B cell (primary cell): ENCODE measurements at regions not wholly inside any gene's neighbourhood (a gene's known extent, or its start where the extent isn't known, plus 50 kb on each side); places are given as distances from the start of the nearest gene placed in this dataset.

Experiments used
- ATAC-seq: fragments of 200-7000 bp; cut with Tn5 transposase; one replicate; pipeline ENCODE4 v1.10.0; 2021; ENCODE audit warnings: low read depth, mild to moderate bottlenecking, moderate number of reproducible peaks, moderate library complexity
- CTCF ChIA-PET: fragments of 350-600 bp; sonication (Branson Sonifier 250); formaldehyde crosslinking; loops from one replicate; lab custom pipeline; 2021; ENCODE audit warnings: antibody characterized with exemption, inconsistent platforms; lab: Charles Lee
- POLR2A ChIA-PET: fragments of 350-600 bp; sonication (Branson Sonifier 250); formaldehyde crosslinking; loops from one replicate; lab custom pipeline; 2021; ENCODE audit warnings: antibody characterized with exemption; lab: Charles Lee
- DNase-seq: peaks from one replicate; pipeline ENCODE4 v3.0.0; 2013
- H2AFZ ChIP-seq: 2 replicates; pipeline ENCODE4 v1.6.1; 2012; ENCODE audit warnings: mild to moderate bottlenecking, low read depth, low read length; ENCODE audit not compliant: insufficient read depth, poor library complexity, severe bottlenecking
- H3K27ac ChIP-seq, 2 donors: 1 replicate in 1 of 2; 2 replicates in 1 of 2; pipeline ENCODE4 v1.5.1; 2012 to 2013; ENCODE audit warnings: low read length in 2 of 2, mild to moderate bottlenecking in 2 of 2, moderate library complexity in 1 of 2
- H3K27me3 ChIP-seq, 4 experiments: fragments of 200-600 bp in 1 of 4; sonication (generic) in 1 of 4; replicated peaks in 1 of 4; 1 replicate in 2 of 4; 2 replicates in 2 of 4; pipeline versions ENCODE4 v1.6.1 to v1.7.0; 2013 to 2016; ENCODE audit warnings: low read length in 3 of 4, mild to moderate bottlenecking in 2 of 4, mixed read lengths in 1 of 4, moderate library complexity in 1 of 4; ENCODE audit not compliant: insufficient read depth in 4 of 4, control insufficient read depth in 3 of 4; ENCODE audit errors: control extremely low read depth in 1 of 4
- H3K36me3 ChIP-seq, 2 experiments: replicated peaks in 1 of 2; 1 replicate in 1 of 2; 2 replicates in 1 of 2; pipeline versions ENCODE4 v1.6.1 to v1.7.1; 2013; ENCODE audit warnings: low read length in 1 of 2; ENCODE audit not compliant: insufficient read depth in 2 of 2, control insufficient read depth in 1 of 2; ENCODE audit errors: control extremely low read depth in 1 of 2, extremely low read depth in 1 of 2
- H3K4me1 ChIP-seq, 2 donors: fragments of 200-600 bp in 1 of 2; sonication (generic) in 1 of 2; 1 replicate in 1 of 2; 2 replicates in 1 of 2; pipeline versions ENCODE4 v1.5.1 to v1.6.1; 2013 to 2017; ENCODE audit warnings: low read length in 2 of 2; ENCODE audit not compliant: control insufficient read depth in 2 of 2, insufficient read depth in 2 of 2
- H3K4me2 ChIP-seq: replicated peaks from 2 replicates; pipeline ENCODE3; 2012; ENCODE audit warnings: mild to moderate bottlenecking, low read depth, low read length; ENCODE audit not compliant: poor library complexity, severe bottlenecking
- H3K4me3 ChIP-seq, 5 experiments: fragments of 200-600 bp in 1 of 5; sonication (generic) in 1 of 5; 1 replicate in 3 of 5; 2 replicates in 2 of 5; pipeline versions ENCODE4 v1.5.1 to v1.7.0; 2011 to 2016; ENCODE audit warnings: low read length in 4 of 5, mild to moderate bottlenecking in 4 of 5, low read depth in 2 of 5, control low read depth in 1 of 5, moderate library complexity in 1 of 5; ENCODE audit not compliant: insufficient read depth in 1 of 5; ENCODE audit errors: control extremely low read depth in 1 of 5, extremely low read depth in 1 of 5
- H3K79me2 ChIP-seq: fragments of 200-600 bp; sonication (generic); one replicate; pipeline ENCODE4 v1.6.0; 2016; ENCODE audit warnings: low read length; ENCODE audit not compliant: control insufficient read depth, insufficient read depth
- H3K9ac ChIP-seq: fragments of 200-600 bp; sonication (generic); 2 replicates; pipeline ENCODE4 v1.6.1; 2017; ENCODE audit warnings: mild to moderate bottlenecking, low read length, moderate library complexity
- H3K9me3 ChIP-seq, 3 donors: one replicate each; pipeline versions ENCODE4 v1.6.1 to v1.7.1; 2013; ENCODE audit warnings: low read length in 2 of 3; ENCODE audit not compliant: control insufficient read depth in 2 of 3, insufficient read depth in 1 of 3; ENCODE audit errors: control extremely low read depth in 1 of 3
- H4K20me1 ChIP-seq: 2 replicates; pipeline ENCODE4 v1.6.0; 2012; ENCODE audit warnings: mild to moderate bottlenecking, low read length; ENCODE audit not compliant: insufficient read depth, control insufficient read depth, poor library complexity, severe bottlenecking
- H3K27ac Mint-ChIP-seq: one replicate; pipeline ENCODE4 v1.8.0; 2021; ENCODE audit warnings: mixed read lengths
- H3K27me3 Mint-ChIP-seq: one replicate; pipeline ENCODE4 v1.8.0; 2021; ENCODE audit warnings: mixed read lengths
- H3K4me1 Mint-ChIP-seq: one replicate; pipeline ENCODE4 v1.8.0; 2021; ENCODE audit warnings: mixed read lengths
- H3K4me3 Mint-ChIP-seq: one replicate; pipeline ENCODE4 v1.8.0; 2021; ENCODE audit warnings: mixed read lengths
- H3K9me3 Mint-ChIP-seq: one replicate; pipeline ENCODE4 v1.8.0; 2022; ENCODE audit warnings: mixed read lengths; ENCODE audit not compliant: insufficient read depth
- EZH2 ChIP-seq: IDR thresholded peaks from 2 replicates; pipeline ENCODE4 v1.6.1; 2012; ENCODE audit warnings: borderline replicate concordance, low read depth, mild to moderate bottlenecking, moderate library complexity, low read length; ENCODE audit not compliant: insufficient read depth, poor library complexity, severe bottlenecking
- WGBS: methylation state at CpG from one replicate; pipeline ENCODE4 v1.1.5; 2013; ENCODE audit warnings: missing lambda C conversion rate; ENCODE audit not compliant: insufficient coverage; 5-methylcytosine and 5-hydroxymethylcytosine counted together
- intact Hi-C: fragments of 100-400 bp; cut with micrococcal nuclease; formaldehyde crosslinking; loops from one replicate; pipeline ENCODE4 v1.10.0; 2022
- TF ChIP-seq, protein P1 (sequence below): fragments of 200-600 bp; IDR thresholded peaks from one replicate; pipeline ENCODE4 v1.8.0; 2022; ENCODE audit warnings: antibody characterized with exemption, mild to moderate bottlenecking

DNA sequence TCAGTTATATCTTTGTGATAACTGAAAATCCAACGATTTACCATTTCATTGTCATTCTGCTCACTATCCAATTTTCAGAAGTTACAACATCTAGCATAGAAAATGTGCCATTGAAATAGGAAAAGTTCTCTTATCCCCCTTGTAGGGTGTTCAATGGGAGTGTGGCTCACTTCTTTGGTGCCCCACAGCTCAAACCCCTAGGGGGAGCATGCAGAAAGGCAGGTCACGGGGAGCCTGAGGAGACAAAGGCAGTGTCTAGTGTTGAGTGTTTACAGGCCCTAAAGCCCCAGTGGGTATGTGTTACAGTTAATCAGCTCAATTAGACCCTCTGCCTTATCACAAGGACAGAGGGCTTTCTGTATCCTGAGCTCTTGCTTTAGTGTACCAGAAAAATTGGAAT lies 243.4 kb upstream of the GRID2 start:
- POLR2A ChIA-PET = no interaction called here
- WGBS = 100% methylated on average over 1 of the region's 2 CpGs

GRCh38 chr4:92064574-92064973 lies 239.2 kb upstream of the GRID2 start:
- H3K4me2 ChIP-seq = no peak overlapping the region
- ATAC-seq (no peak), DNase-seq (no peak)
- intact Hi-C loops = no loop called here
- H3K4me1 ChIP-seq = no peaks in the 10 kb centered on the region
- Mint-ChIP-seq H3K4me1 (no peaks in the 10 kb centered on the region), H3K4me3 (no peak overlapping the region), H3K9me3 (no peaks in the 10 kb centered on the region), H3K27me3 (no peaks in the 10 kb centered on the region), H3K27ac (no peak overlapping the region)
- H3K9me3 ChIP-seq = no peaks in the 10 kb centered on the region
- 89% methylated on average over 4 of the region's 4 CpGs for WGBS
- H3K79me2 ChIP-seq = no peaks in the 10 kb centered on the region
- no peak overlapping the region for H3K27ac ChIP-seq
- H3K27me3 ChIP-seq = no peaks in the 10 kb centered on the region
- H3K36me3 ChIP-seq = no peaks in the 10 kb centered on the region
- ChIA-PET CTCF (no interaction called here), POLR2A (no interaction called here)
- no peak overlapping the region for H3K9ac ChIP-seq
- H2AFZ ChIP-seq = no peak overlapping the region
- TF ChIP-seq, protein P1, sequence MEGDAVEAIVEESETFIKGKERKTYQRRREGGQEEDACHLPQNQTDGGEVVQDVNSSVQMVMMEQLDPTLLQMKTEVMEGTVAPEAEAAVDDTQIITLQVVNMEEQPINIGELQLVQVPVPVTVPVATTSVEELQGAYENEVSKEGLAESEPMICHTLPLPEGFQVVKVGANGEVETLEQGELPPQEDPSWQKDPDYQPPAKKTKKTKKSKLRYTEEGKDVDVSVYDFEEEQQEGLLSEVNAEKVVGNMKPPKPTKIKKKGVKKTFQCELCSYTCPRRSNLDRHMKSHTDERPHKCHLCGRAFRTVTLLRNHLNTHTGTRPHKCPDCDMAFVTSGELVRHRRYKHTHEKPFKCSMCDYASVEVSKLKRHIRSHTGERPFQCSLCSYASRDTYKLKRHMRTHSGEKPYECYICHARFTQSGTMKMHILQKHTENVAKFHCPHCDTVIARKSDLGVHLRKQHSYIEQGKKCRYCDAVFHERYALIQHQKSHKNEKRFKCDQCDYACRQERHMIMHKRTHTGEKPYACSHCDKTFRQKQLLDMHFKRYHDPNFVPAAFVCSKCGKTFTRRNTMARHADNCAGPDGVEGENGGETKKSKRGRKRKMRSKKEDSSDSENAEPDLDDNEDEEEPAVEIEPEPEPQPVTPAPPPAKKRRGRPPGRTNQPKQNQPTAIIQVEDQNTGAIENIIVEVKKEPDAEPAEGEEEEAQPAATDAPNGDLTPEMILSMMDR = no peak
- TF ChIP-seq EZH2 = no peak
- no peaks in the 10 kb centered on the region for H4K20me1 ChIP-seq
- no peak overlapping the region for H3K4me3 ChIP-seq

More for the DNA sequence above, 243.4 kb upstream of the GRID2 start:
- intact Hi-C loops = no loop called here
- H4K20me1 ChIP-seq = no peaks in the 10 kb centered on the region
- no peak overlapping the region for H3K27ac ChIP-seq
- H3K9me3 ChIP-seq = no peaks in the 10 kb centered on the region
- H3K27ac Mint-ChIP-seq = no peak overlapping the region
- no peak for ATAC-seq
- H3K4me3 ChIP-seq = no peak overlapping the region
- no peaks in the 10 kb centered on the region for H3K36me3 ChIP-seq
- no peak overlapping the region for H3K4me3 Mint-ChIP-seq
- H3K9me3 Mint-ChIP-seq = peaks cover 10% of the 10 kb centered on the region
- no peaks in the 10 kb centered on the region for H3K79me2 ChIP-seq
- H3K27me3 Mint-ChIP-seq = no peaks in the 10 kb centered on the region
- H2AFZ ChIP-seq = no peak overlapping the region
- DNase-seq = no peak
- H3K4me1 ChIP-seq = no peaks in the 10 kb centered on the region
- CTCF ChIA-PET = no interaction called here
- no peaks in the 10 kb centered on the region for H3K4me1 Mint-ChIP-seq
- no peak overlapping the region for H3K4me2 ChIP-seq
- TF ChIP-seq, protein P1 = no peak
- TF ChIP-seq EZH2 = no peak
- H3K27me3 ChIP-seq = no peaks in the 10 kb centered on the region
- no peak overlapping the region for H3K9ac ChIP-seq
